ENCODE measurements at regions not wholly inside any gene's neighbourhood (a gene's known extent, or its start where the extent isn't known, plus 50 kb on each side); places are given as distances from the start of the nearest gene placed in this dataset.

GRCh38 chr10:8508882-8509281 lies 454.4 kb downstream of the GATA3 start:
- no peak for DNase-seq (ENCODE audit: extremely low spot score)
- TF ChIP-seq CTCF (IDR thresholded peaks at IDR 0.05; ENCODE audit: control extremely low read depth, extremely low read depth, low read depth, missing control alignments): no peak
- ChIA-PET POLR2A (no interaction called here), CTCF (no interaction called here)

GRCh38 chr10:8510471-8510870 lies 456.0 kb downstream of the GATA3 start:
- ChIA-PET POLR2A (no interaction called here), CTCF (no interaction called here)
- no peak for TF ChIP-seq CTCF (IDR thresholded peaks at IDR 0.05; ENCODE audit: control extremely low read depth, extremely low read depth, low read depth, missing control alignments)
- DNase-seq (ENCODE audit: extremely low spot score): no peak

GRCh38 chr10:8511026-8511425 lies 456.5 kb downstream of the GATA3 start:
- TF ChIP-seq CTCF (IDR thresholded peaks at IDR 0.05; ENCODE audit: control extremely low read depth, extremely low read depth, low read depth, missing control alignments): no peak
- ChIA-PET POLR2A (no interaction called here), CTCF (no interaction called here)
- DNase-seq (ENCODE audit: extremely low spot score): no peak

GRCh38 chr10:8513155-8514147 lies 459.0 kb downstream of the GATA3 start:
- ChIA-PET CTCF (no interaction called here), POLR2A (no interaction called here)
- TF ChIP-seq CTCF (IDR thresholded peaks at IDR 0.05; ENCODE audit: control extremely low read depth, extremely low read depth, low read depth, missing control alignments): no peak
- no peak for DNase-seq (ENCODE audit: extremely low spot score)

GRCh38 chr10:8520382-8520781 lies 465.9 kb downstream of the GATA3 start:
- ChIA-PET POLR2A (no interaction called here), CTCF (interaction anchor here (1.5 kb wide), 1 partner anchor 10 kb away, joined by 4 read pairs; no protein-coding TSS in a partner anchor)
- no peak for DNase-seq (ENCODE audit: extremely low spot score)
- TF ChIP-seq CTCF (IDR thresholded peaks at IDR 0.05; ENCODE audit: control extremely low read depth, extremely low read depth, low read depth, missing control alignments): no peak

GRCh38 chr10:8527773-8528172 lies 473.3 kb downstream of the GATA3 start:
- no peak for TF ChIP-seq CTCF (IDR thresholded peaks at IDR 0.05; ENCODE audit: control extremely low read depth, extremely low read depth, low read depth, missing control alignments)
- DNase-seq (ENCODE audit: extremely low spot score): no peak
- CTCF ChIA-PET: no interaction called here
- POLR2A ChIA-PET: no interaction called here
